Stimulated activated CD8-positive, alpha-beta memory T cell treated with anti-CD3 and anti-CD28 coated beads, Interleukin-4, amount 100 ng/mL, for 24 hours (primary cell): ENCODE measurements at regions not wholly inside any gene's neighbourhood (a gene's known extent, or its start where the extent isn't known, plus 50 kb on each side); places are given as distances from the start of the nearest gene placed in this dataset.

Source experiments
- DNase-seq: peaks from one replicate; pipeline ENCODE4 v3.0.0-alpha.2; 2020; ENCODE audit warnings: low read depth

GRCh38 chr3:187973977-187974870, 179.7 kb upstream of the LPP start:
- DNase-seq: no peak

DNA sequence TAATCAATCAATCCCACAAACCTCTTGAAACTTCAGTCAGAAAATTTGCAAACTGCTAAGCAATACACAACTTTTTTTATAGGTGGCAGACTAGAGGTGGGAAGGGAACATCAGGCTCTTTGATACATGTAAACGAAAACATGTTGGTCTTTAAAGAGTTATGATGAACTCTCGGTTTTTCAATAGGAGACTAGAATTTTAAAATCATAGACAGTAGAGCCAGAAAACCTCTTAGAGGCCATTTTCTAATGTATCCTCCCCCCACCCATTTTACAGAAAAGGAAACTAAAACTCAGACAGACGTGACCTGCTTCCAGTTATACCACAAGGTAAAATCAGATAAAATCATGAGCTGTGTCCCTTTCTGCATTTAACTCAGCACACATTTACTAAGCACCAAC, 179.1 kb upstream of the LPP start:
- no peak for DNase-seq

DNA sequence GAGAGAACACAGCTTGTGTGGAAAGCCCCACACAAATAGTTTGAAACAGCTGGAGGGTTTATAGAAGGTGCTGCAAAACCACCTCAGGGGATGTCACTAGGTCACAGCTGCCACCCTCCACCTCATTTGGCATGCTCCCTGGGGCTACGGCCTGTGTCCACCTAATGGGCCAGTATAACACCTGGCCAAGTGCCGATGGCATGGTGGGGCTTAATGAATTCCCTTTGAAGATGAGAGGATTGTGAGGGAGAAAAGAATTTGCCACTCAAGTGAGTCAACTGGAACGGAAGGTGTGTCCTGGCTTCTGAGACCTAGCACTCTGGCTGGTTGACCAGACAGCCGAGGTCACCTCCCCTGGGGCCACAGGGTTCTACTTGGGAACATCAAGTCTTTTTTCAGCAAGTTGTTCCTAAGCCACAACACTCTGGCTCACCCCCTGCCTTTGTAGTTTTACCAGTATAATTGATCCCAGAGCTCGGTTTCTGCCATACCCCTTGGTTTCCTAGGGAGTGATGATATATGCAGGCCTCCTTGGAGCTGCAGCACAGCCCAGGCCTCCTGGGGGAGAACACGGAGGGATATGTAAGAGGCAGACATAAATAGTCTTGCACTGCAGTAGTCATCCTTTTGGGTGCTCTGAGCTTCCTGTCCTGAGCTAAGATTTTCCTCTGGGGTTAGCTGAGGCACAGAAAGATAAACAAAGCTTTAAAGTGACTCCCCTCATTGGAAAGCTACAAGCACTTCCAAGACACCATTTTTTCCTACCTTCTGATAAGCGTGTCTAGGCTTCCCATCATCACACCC, 178.2 kb upstream of the LPP start:
- DNase-seq: no peak

- no peak for DNase-seq
Observed at GRCh38 chr3:187976365-187976900, 177.5 kb upstream of the LPP start.

GRCh38 chr3:187977659-187978058, 176.3 kb upstream of the LPP start:
- DNase-seq: no peak

- DNase-seq: no peak
Observed at GRCh38 chr3:187978433-187979011, 175.4 kb upstream of the LPP start.

DNA sequence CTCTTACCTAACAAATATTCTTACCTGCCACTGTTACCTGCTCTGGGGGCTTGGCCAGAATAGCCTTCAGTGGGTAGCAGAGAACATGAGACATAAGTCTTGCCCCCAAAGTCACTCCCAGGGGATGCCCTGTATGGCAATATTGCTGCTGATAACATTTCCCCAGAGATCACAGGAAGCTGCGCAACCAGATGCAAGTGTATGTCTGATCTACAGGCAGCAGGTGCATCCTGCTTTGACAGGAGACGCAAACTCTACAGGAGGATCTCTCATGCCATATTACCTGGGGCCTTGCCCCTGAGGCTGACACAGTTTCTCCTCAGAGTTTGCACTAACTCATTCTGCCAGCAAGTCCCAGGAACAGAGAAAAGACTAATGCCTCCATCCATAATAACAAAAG, 174.4 kb upstream of the LPP start:
- no peak for DNase-seq

DNA sequence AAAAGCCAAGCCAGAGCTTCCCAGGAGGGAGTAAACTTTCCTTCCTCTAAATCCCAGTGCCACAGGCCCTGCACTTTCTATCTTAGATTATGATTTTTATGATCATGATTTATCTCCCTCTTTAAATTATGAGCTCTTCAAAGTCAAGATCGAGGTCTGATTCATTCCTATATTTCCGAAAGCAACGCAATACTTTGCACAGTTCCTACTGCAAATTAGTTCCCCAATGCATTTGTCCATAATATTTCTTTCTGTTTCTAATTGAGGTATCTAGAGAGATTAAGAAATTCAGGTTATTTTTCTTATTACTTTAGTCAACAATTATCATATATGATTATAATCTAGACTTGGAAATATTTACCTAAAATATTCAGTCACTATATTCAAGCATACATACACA, 173.1 kb upstream of the LPP start:
- DNase-seq: no peak

GRCh38 chr3:187982142-187982541, 171.8 kb upstream of the LPP start:
- DNase-seq: no peak

- no peak for DNase-seq
Observed at GRCh38 chr3:187983484-187984124, 170.4 kb upstream of the LPP start.

GRCh38 chr3:187985647-187986046, 168.3 kb upstream of the LPP start:
- DNase-seq: no peak

DNA sequence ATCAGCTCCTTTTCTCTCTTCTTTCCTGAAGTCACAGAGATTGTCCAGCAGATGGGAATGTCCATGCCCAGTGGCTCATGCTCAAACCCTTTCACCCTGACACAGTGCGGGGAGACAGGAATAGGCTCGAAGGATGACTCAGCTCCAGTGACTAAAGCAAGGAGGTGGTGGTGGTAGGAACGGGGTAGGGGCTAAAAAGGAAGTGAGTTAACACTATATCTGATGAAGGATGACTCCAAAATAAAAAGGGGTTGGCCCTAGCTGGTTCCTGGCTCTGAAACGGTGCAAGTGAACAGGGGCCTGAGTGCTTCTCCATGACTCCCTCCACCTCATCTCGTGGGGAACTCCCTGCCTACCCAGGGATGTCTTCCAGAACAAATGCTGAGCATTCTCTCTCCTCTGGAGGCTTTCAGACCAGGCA, 167.4 kb upstream of the LPP start:
- DNase-seq: peak; percentile 22

GRCh38 chr3:187987187-187987586, 166.8 kb upstream of the LPP start:
- no peak for DNase-seq

DNA sequence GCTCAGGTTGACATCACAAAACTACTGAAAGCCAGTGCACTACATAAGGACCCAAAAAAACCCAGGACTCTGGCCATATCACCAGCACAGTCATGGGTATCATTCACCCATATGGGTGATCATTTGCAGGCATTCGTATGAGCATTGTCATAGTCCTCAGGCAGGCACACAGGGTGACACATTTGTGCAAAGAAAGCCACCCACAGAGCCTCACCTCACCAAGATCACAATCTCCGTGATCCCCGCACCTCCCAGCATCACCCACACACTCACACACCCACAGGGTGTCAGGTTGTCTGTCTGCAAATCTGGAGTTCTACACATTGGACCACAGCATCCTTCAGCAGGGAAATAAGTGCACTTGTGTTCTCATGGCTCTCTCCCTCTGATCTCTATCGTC, 166.0 kb upstream of the LPP start:
- peak; percentile 43 for DNase-seq

GRCh38 chr3:187989575-187990153, 164.3 kb upstream of the LPP start:
- DNase-seq: no peak

DNA sequence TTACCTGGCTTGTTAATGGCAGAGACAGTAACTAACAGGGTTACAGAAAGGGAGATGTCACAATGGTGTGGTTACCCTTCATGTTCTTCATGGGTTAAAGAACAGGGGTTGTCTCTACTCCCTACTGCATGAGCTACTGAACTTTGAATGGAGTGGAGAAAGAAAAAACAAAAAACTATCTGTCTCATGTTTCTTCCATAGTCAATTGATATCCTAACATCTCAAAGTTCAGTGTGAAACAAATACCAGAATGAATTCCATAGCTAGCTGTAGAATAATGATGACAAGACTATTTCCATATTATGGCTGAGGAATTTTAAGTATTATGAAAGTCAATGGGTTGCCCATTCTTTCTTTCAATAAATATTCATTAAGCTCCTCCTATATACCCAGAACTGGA, 161.3 kb upstream of the LPP start:
- DNase-seq: no peak

DNA sequence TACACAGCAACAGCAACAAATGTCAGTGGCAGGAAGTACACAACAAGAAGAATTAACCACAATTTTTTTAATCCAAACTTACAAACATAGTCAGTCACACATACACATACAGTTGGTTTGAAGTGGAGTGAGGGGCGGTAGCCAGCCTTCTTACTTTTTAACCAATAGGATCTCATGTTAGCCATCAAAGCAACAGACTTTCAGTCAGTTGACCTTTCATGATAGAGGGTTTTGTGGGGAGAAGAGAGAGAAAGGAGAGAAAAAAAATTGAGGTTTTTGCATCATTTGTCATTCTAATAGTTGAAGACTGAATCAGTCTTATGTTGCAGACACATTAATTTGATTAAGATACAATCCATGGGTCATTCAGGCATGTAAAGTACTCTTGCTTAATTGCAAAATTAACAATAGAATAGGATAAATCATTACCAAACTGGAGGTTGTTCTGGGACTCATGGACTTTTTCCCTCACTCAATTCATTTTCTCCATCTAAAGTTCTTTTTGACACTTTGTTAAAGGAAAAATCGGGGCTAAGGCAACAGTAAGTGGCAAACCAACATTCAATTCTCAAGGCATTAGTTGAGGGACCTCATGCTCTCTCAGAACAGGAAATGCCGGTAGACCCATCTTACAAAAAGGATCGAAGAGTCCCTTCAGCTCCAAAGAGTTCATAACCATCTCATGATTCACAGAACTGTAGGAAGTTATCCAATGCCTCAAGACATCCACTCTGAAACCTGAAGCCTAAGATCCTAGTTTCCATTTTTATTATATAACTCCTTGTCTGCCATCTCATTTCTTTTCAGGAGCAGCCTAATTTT, 159.5 kb upstream of the LPP start:
- DNase-seq: no peak

- DNase-seq: no peak
Observed at GRCh38 chr3:187995043-187995400, 158.9 kb upstream of the LPP start.

DNA sequence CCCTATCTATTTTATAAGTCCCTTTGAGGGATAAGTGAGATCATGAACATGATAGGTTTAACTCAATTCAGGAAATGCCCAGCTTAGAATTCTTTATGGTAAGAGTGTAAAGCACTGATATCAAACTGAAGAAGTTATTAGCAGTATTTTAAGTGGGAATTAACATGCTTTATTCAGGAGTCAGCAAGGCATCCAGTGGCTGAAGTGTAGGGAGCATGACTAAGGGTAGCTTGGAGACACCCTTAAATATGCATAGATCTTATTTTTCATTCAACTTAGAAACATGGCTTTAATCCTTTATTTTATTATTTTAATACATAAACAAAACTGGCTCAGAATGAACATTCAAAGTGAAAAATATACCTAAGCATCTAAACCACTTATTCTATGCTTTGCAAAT, 158.3 kb upstream of the LPP start:
- no peak for DNase-seq

GRCh38 chr3:187996609-187997008, 157.3 kb upstream of the LPP start:
- DNase-seq: no peak

DNA sequence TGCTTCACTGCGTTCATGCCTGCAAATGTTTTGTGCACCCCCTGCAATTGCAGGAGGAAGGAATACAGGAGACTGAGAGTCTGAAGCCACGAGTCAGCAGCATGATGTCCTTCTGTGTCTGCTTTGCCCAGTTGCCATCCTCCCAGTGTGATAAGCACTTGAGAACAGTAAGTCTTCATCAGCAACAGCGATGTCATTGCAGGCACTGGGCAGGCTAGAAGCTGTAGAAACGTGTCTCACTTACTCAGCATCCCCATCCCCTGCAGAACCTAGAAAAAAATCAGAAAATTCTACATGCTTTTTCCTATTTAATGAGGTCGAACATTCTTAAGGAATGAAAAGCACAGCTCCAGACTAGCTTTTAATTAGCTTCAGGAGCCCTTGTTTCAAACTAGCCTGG, 156.5 kb upstream of the LPP start:
- no peak for DNase-seq
